ENCODE measurements at regions not wholly inside any gene's neighbourhood (a gene's known extent, or its start where the extent isn't known, plus 50 kb on each side); places are given as distances from the start of the nearest gene placed in this dataset.

GRCh38 chr20:51120438-51120837, 97.5 kb upstream of the KCNG1 start:
- no peak overlapping the region for H3K4me2 ChIP-seq (ENCODE audit: insufficient read depth, low read length)
- ChIA-PET POLR2A (no interaction called here), CTCF (no interaction called here)
- no peak for FAIRE-seq
- no peak overlapping the region for H3K27ac ChIP-seq (ENCODE audit: insufficient read depth, low read depth, low read length)
- no peak for TF ChIP-seq JUN (IDR thresholded peaks at IDR 0.05; ENCODE audit: borderline replicate concordance, insufficient read depth, insufficient read length, low read depth)
- no peak for TF ChIP-seq EZH2 (IDR thresholded peaks at IDR 0.05; ENCODE audit: borderline replicate concordance, low read depth, low read length, severe bottlenecking)
- TF ChIP-seq POLR2AphosphoS5 (IDR thresholded peaks at IDR 0.05; ENCODE audit: insufficient read depth, low read depth, low read length), result no peak
- TF ChIP-seq FOS (IDR thresholded peaks at IDR 0.05; ENCODE audit: borderline replicate concordance, insufficient read depth, low read length), result no peak
- dilution Hi-C loops (cut with MboI; ENCODE audit: extremely low pct_ligation_motif_present, low sequenced_read_pairs) (no loop called here), intact Hi-C loops (cut with micrococcal nuclease) (no loop called here)
- no peaks in the 10 kb centered on the region for H4K20me1 ChIP-seq (replicated peaks; ENCODE audit: control insufficient read depth, extremely low read depth, insufficient read depth, low read length)
- H3K27me3 ChIP-seq (ENCODE audit: control insufficient read depth in 2 of 2, insufficient read depth in 2 of 2, low read length in 2 of 2), result peaks cover 10 to 13% of the 10 kb centered on the region in 2 experiments
- H3K9me3 ChIP-seq (replicated peaks; ENCODE audit: control insufficient read depth, insufficient read depth, low read length), result no peaks in the 10 kb centered on the region
- BruUV-seq (replicated peaks), result no TSS peak
- no peaks in the 10 kb centered on the region for H3K36me3 ChIP-seq (ENCODE audit: control insufficient read depth in 2 of 2, extremely low read depth in 1 of 2, insufficient read depth in 2 of 2, low read length in 2 of 2)
- no peak overlapping the region for H3K4me3 ChIP-seq (replicated peaks in 1 of 3; ENCODE audit: insufficient read depth in 1 of 3, low read depth in 1 of 3, low read length in 3 of 3)
- H3K9ac ChIP-seq (replicated peaks; ENCODE audit: extremely low read depth, insufficient read depth, low read length), result no peak overlapping the region
- H3K9me1 ChIP-seq (replicated peaks; ENCODE audit: control insufficient read depth, extremely low read depth, insufficient read depth, low read length), result no peaks in the 10 kb centered on the region
- no peaks in the 10 kb centered on the region for H3K4me1 ChIP-seq (ENCODE audit: control insufficient read depth, extremely low read depth, insufficient read depth, low read length)
- H3K79me2 ChIP-seq (ENCODE audit: control insufficient read depth, insufficient read depth, low read length), result no peaks in the 10 kb centered on the region
- no peak for DNase-seq (ENCODE audit: low read depth, low spot score)
- no peak overlapping the region for H2AFZ ChIP-seq (ENCODE audit: low read depth, low read length)

GRCh38 chr20:51119914-51120313, 97.0 kb upstream of the KCNG1 start:
- Histone ChIP-seq H3K4me1 (ENCODE audit: control insufficient read depth, extremely low read depth, insufficient read depth, low read length) (no peaks in the 10 kb centered on the region), H3K9me3 (replicated peaks; ENCODE audit: control insufficient read depth, insufficient read depth, low read length) (no peaks in the 10 kb centered on the region), H3K9ac (replicated peaks; ENCODE audit: extremely low read depth, insufficient read depth, low read length) (no peak overlapping the region), H3K4me2 (ENCODE audit: insufficient read depth, low read length) (no peak overlapping the region), H4K20me1 (replicated peaks; ENCODE audit: control insufficient read depth, extremely low read depth, insufficient read depth, low read length) (no peaks in the 10 kb centered on the region), H3K27ac (ENCODE audit: insufficient read depth, low read depth, low read length) (no peak overlapping the region), H3K79me2 (ENCODE audit: control insufficient read depth, insufficient read depth, low read length) (no peaks in the 10 kb centered on the region), H3K36me3 (ENCODE audit: control insufficient read depth in 2 of 2, extremely low read depth in 1 of 2, insufficient read depth in 2 of 2, low read length in 2 of 2) (no peaks in the 10 kb centered on the region), H3K27me3 (ENCODE audit: control insufficient read depth in 2 of 2, insufficient read depth in 2 of 2, low read length in 2 of 2) (peaks cover 10 to 13% of the 10 kb centered on the region in 2 experiments), H2AFZ (ENCODE audit: low read depth, low read length) (no peak overlapping the region), H3K9me1 (replicated peaks; ENCODE audit: control insufficient read depth, extremely low read depth, insufficient read depth, low read length) (no peaks in the 10 kb centered on the region), H3K4me3 (replicated peaks in 1 of 3; ENCODE audit: insufficient read depth in 1 of 3, low read depth in 1 of 3, low read length in 3 of 3) (no peak overlapping the region)
- intact Hi-C loops (cut with micrococcal nuclease), result no loop called here
- ChIA-PET POLR2A (no interaction called here), CTCF (no interaction called here)
- no TSS peak for BruUV-seq (replicated peaks)
- FAIRE-seq (no peak), DNase-seq (ENCODE audit: low read depth, low spot score) (no peak)
- no peak for TF ChIP-seq POLR2A (IDR thresholded peaks at IDR 0.05; ENCODE audit: low read depth, low read length)
- no peak for TF ChIP-seq CTCF (IDR thresholded peaks at IDR 0.05; ENCODE audit: extremely low read depth in 1 of 2, insufficient read depth in 1 of 2, low read depth in 1 of 2, low read length in 2 of 2)
- no peak for TF ChIP-seq MAX (IDR thresholded peaks at IDR 0.05; ENCODE audit: insufficient read depth, insufficient read length)
- no peak for TF ChIP-seq GATA2 (IDR thresholded peaks at IDR 0.05; ENCODE audit: insufficient read depth, insufficient read length, low read depth, low read length)
- no peak for TF ChIP-seq POLR2AphosphoS5 (IDR thresholded peaks at IDR 0.05; ENCODE audit: insufficient read depth, low read depth, low read length)
- TF ChIP-seq JUN (IDR thresholded peaks at IDR 0.05; ENCODE audit: borderline replicate concordance, insufficient read depth, insufficient read length, low read depth), result no peak
- no peak for TF ChIP-seq EZH2 (IDR thresholded peaks at IDR 0.05; ENCODE audit: borderline replicate concordance, low read depth, low read length, severe bottlenecking)
- TF ChIP-seq MYC (IDR thresholded peaks at IDR 0.05; ENCODE audit: low read depth, low read length), result no peak
- no peak for TF ChIP-seq FOS (IDR thresholded peaks at IDR 0.05; ENCODE audit: borderline replicate concordance, insufficient read depth, low read length)
- dilution Hi-C loops (cut with MboI; ENCODE audit: extremely low pct_ligation_motif_present, low sequenced_read_pairs), result no loop called here
